NCI-H345 treated with DMSO at 0.1 percent for 48 hours (cell line): ENCODE measurements at regions not wholly inside any gene's neighbourhood (a gene's known extent, or its start where the extent isn't known, plus 50 kb on each side); places are given as distances from the start of the nearest gene placed in this dataset.

Source experiments
- DNase-seq: peaks from one replicate; lab custom pipeline; 2025; ENCODE audit not compliant: unreplicated experiment; lab: John Stamatoyannopoulos, UW

DNA sequence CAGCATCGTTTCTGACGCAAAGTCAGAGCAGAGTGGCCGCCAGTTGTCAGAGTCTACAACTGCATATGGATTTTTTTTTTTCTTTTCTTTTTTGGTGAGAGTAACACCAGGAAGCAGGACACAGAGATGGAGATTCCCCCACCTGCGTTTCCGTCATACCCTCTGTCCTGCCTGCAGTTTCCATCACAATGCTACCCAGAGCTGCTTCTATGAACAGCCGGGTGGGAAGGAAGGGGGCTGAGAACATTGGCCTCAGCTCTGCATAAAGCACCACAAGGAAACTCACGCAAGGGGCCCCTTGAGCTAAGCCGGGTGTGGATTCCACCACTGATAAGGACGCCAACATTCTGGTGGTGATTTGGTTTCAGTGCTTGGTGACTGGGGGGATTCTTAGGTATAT, 183.5 kb upstream of the AFDN start:
- DNase-seq: no peak

DNA sequence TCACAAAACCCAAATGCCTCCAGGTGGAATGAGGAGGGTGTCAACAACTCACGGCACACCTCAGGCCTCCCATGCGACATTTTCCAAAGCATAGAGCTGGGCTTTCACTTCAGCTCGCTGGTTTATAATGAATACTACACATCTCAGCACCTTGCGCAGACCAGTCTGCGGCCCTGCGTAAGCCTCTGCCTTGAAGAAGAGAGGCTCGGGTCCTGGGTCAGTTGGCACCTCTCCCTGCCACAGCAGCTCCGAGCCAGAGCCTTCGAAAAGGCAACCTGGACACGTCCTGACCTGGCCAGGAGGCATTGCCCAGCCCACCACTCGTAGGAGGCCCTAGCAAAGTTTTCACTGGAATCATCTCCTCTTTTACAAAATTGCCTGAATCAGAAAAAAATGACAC, 183.0 kb upstream of the AFDN start:
- DNase-seq: no peak

DNA sequence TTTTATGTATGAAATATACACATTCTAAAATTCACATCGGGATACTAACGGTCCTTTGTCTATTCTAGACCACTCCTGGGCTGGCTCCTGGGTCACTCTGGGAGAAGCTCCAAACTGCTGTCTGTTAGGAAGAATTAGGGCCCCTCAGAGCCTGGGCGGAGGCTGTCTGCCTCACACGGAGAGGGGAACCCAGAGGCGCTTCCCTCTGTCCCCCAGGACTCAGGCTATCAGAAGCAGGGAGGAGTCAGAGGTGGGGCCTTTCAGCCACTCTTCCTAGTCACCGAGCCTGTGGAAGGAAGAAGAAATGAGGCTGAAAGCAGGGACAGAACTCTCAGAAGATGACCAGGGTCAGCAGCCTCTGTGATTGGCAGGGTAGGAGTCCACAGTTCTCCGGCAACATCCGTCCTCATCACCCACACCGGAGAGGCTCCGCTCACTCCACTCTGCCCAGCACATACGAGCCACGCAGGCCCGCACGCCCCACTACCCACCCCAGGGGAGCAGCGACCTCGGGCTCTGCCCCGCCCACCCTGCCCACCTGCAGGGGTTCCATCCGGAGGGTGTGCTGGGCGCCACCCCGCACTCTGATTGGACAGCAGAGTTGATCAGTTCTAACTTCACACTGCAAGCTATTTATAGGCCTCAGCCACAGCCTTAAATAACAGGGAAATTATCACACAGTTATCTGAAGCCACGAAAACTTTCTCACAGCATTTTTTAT, 182.1 kb upstream of the AFDN start:
- no peak for DNase-seq

DNA sequence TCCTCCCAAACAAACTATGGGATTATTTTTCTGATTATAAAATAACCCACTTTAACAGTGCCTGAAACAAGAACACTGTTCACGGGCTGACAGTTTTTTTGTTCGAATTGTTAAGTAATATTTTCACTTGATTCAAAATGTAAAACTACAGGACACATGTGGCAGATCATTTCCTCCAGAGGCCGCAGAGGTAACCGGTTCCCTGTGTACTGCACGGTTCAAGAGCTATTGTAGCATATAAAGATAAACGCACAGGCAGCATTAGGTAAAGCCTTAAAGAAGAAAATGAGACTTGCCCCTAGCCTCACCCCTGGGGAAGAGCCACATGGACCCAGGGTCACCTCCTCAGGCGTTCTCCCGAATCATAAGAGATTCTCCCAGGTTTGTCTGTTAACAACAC, 181.3 kb upstream of the AFDN start:
- DNase-seq: no peak

DNA sequence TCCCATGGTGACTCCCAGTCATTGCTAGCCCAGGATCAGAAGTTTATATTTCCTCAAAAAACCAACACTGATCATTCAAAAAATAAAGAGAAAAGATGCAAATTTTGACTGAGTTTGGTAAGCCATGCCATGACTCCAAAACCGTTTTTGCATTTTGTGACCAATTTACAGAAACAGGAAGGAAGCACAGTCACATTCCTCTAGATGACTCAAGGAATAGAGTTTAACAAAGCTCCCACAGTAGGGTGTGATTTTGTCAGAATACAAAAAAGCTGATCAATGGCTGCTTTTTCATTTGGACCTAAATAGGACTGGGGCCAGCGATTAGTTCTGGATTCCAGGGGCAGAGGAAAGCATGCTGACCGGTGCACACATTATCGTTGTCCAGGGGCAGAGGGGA, 179.4 kb upstream of the AFDN start:
- no peak for DNase-seq

DNA sequence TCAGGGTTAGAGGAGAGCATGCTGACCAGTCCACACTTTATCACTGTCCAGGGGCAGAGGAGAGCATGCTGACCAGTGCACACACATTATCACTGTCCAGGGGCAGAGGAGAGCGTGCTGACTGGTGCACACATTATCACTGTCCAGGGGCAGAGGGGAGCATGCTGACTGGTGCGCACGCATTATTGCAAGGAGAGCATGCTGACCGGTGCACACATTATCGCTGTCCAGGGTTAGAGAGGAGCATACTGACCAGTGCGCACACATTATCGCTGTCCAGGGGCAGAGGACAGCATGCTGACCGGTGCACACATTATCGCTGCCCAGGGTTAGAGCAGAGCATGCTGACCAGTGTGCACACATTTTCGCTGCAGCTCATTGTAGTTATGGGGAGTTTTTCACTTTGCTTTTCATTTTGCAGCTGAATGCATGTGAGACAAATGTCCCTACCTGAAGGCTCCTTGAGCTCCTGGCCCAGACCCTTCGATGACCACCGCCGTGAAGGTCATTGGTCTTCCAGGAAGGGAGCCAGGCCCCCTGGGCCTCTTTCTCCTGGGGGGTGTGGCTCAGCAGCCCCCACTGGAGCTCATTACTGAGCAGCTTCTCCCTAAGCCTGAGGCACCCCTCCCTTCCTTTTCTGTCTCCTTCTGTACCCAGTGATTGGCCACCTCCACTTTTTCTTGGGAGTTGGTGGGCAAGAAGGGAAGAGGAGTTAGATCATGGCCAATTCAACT, 178.8 kb upstream of the AFDN start:
- no peak for DNase-seq

DNA sequence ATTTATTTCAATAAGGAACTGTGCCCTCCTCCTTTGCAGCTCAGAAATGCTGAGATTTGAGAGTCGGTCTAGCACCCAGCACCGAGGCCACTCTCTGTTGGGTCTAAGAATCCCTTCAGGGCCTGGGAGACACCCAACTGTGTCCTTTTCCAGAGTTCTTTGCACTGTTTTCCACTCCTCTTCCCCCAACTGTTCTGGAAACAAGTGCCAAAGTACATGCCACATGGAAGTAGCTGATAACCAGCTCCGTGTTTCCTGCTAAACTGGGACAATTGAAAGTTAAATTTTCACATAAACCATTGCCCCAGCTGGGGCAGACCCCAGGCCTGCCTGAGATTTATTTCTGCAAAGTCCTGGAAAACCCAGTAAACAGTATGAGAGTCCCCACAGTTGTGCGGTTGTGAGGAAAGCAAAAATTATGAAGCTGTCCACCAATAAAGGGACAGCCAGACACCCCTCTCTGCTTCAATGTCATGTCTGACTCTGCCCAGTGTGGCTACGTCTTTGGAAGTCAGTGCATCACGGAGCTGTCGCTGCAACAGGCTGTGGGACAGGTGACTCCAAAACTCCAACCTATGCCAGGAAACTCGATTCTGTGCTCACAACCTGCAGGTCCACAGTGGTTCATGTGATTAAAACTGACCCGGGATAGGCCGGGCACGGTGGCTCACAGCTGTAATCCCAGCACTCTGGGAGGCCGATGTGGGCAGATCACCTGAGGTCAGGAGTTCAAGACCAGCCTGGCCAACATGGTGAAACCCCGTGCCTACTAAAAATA, 178.0 kb upstream of the AFDN start:
- DNase-seq: no peak

DNA sequence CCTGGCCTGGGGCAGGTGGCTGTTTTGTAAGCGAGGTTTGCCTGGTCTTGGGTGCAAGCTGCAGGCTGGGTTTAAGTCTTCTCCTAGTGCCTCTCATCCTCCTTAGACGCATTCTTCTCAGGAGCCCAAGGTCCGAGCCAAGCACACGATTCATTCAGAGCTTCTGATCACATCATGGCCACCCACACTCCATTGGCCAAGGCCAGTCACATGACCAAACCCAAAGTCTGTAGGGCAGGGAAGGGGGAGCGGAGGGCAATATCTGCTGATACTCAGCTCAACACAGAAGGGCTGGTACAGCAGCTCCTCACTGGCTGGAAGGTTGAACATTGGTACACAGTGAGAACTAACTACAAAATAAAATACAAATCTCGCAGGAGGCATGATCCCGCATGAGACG, 177.2 kb upstream of the AFDN start:
- no peak for DNase-seq

DNA sequence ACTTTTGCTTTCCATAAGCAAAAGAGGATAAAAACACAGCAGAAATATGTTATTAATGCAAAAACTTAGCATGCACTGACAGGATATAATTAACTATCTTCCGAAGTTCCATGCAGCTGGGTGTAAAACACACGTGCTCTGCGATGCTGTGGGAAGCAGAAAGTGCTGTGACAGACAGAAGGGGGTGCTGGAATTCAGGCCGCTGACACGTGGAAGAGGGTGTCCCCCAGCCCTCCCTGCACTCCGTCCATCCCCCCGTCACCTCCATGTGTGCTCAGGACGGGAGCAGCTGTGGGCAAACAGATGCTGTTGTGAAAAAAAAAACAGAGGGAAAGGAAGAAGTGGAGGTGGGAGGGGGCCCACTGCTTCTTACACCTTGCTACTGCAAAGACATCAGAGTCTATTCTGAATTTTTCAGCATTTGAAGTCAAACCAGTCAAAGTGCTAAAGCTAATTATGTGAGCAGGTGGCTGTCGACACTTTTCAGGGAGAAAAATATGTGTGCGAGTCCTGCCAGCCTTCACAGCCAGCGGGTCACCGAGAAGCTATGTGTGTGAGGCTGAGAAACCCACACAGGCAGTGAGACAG, 175.9 kb upstream of the AFDN start:
- DNase-seq: no peak

DNA sequence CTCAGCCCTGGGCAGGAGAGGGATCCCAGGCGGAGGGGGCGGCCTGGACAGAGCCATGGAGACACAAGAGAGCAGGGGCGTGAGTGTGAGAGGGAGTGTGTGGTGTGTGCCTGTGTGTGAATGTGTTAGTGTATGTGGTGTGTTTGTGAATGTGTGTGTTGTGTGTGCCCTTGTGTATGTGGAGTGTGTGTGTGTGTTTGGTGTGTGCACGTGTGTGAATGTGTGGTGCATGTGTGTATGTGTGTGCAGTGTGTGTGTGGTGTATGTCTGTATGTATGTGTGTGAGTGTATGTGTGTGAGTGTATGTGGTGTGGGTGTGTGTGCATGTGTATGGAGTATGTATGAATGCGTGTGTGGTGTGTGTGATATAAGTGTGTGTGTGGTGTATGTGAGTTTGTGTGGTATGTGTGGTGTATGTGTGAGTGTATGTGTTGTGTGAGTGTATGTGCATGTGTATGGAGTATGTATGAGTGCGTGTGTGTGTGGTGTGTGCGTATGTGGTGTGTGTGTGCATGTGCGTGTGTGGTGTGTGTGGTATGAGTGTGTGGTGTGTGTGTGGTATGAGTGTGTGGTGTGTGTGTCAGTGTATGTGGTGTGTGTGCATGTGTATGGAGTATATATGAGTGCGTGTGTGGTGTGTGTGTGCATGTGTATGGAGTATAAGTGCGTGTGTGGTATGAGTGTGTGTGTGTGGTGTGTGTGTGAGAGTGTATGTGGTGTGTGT, 175.2 kb upstream of the AFDN start:
- DNase-seq: no peak

DNA sequence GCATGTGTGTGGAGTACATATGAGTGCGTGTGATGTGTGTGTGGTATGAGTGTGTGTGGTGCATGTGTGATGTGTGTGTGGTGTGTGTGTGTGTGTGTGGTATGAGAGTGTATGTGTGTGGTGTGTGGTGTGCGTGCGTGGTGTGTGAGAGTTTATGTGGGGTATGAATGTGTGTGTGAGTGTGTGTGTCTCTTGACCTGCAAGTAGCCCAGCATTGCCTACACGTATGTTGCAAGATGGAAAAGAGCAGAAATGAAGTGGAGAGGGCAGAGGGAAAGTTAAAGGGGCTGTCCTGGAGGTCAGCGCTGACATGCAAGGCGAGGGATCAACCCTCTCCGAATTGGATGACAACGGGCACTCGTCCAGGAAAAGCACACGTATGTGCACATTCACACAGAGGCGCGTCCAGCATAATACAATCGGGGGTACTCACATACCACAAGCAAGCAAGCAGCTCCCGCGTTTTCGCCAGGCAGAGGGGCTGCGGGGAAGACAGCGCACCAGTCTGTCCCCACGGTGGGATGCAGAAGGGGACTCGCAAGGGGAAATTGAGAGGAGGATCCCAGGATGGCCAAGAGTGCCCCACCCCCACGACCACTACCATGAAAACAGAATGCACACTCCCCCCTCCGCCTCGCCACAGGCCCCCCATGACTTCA, 174.5 kb upstream of the AFDN start:
- no peak for DNase-seq

DNA sequence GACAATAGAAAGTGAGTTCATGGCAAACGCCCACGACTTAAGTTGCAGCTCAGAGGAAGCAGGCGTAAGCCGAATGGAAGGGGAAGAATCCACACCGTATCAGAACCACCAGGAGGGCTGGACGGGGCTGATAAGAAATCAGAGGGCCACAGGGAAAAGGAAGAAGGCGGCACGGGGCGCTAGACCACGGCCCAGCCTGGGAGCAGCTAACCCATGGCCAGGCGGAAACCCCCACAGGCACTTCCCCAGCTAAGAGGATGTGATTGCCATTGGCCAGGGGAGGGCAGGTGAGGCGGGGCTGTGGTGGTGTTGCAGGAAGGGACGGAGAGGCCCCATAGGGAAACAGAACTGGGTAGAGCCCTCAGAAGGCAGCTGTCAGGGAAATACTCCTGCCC, 174.0 kb upstream of the AFDN start:
- DNase-seq: no peak

DNA sequence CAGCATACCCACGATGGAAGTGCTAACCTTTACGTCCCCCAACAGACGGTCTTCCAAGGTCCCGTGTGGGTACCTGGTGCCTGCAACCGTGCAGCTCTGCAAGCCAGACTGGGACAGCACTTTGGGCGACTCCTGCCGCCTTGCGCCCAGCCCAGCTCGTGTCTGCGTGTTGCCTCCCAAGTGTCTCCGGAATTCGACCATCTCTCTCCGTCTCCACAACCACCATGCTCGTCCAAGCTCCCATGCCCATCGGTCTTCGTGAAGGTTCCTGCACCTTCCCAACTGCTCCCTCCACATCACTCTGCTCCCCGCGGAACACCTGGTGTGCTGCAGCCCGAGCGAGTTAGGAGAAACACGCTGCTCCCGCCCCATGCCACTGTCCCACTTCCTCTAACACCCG, 173.2 kb upstream of the AFDN start:
- DNase-seq: no peak

DNA sequence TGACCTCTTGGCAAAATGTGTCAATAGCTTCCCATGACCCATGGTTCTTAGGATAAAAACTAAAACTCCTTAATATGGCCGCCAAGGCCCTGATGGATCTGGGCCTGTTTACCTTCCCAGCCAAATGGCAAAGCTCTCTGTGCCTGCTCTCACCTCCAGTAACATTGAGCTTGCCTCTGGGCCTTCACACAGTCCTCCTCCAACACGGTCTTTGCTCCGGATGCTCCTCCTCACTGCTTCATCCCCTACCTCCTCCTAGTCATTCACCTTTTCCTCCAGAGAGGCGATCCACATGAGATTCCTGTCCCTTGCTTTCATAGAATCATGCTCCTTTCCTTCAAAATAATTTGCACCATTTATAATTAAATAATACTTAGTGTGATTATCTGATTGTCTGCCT, 172.3 kb upstream of the AFDN start:
- DNase-seq: no peak

DNA sequence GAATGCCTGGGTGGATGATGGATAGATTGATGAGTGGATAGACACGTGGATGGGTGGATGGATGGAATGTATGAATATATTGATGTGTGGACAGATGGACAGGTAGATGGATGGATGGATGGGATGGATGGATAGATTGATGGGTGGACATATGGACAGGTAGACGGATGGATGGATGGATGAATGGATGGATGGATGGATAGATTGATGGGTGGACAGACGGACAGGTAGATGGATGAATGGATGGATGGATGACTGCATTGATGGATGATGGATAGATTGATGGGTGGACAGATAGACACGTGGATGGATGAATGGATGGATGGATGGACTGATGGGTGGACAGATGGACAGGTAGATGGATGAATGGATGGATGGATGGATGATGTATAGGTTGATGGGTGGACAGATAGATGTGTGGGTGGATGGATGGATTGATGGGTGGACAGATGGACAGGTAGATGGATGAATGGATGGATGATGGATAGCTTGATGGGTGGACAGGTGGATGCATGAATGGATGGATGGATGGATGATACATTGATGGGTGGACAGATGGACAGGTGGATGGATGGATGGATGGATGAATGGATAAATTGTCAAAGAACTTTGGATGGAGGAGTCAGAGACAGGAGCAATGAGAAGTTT, 171.4 kb upstream of the AFDN start:
- no peak for DNase-seq

DNA sequence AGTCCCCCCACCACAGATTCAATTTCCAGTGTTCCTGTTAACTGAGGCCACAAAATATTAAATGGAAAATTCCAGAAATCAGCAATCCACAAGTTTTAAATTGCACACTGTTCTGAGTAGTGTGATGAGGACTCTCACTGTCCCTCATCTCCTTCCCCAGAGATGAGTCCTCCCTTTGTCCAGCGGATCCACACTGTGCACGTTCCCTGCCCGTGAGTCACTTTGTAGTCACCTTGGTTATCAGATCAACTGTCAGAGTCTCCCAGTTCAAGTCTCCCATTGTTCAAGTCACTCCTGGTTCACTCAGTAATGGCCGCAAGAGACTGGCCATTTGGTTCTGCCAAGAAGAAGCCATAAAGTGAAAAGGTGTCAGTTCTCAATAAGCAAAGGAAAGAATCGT, 168.6 kb upstream of the AFDN start:
- no peak for DNase-seq

DNA sequence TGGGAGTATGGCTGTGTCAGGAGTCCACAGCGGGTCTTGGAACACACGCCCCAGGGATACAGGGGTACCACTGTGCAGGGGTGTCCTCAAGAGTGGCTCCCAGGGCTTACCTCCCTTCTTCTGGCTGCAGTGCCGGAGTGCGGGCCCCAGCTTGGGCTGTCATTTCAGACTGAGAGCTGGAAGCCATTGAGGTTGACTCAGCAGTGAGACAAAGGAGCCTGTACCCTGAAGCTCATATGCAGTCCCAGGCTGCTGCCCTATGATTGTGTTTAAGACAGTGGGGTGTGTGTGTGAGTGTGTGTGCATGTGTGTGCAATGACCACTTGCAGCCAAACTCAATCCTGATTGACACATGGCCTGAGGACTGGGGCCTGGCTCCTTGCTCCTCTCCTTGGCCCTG, 167.7 kb upstream of the AFDN start:
- no peak for DNase-seq

DNA sequence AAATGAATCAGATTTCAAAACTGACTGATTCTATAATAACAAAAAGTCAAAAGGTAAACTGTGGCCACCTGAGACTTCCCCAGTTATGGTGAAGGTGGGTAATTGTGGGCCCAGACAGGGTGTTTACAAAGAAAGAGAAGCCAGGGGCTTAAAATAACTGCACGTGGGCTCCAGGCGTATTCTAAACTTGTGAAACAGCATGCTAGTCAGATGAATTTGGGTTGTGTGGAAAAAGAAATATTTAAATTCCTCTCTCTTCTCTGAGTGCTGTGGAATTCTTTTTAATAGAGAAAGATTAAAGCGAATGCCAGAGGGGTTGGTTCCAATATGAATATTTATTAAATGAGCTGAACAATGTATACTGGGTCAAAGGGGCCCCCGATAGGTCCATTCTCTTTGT, 166.3 kb upstream of the AFDN start:
- DNase-seq: no peak

DNA sequence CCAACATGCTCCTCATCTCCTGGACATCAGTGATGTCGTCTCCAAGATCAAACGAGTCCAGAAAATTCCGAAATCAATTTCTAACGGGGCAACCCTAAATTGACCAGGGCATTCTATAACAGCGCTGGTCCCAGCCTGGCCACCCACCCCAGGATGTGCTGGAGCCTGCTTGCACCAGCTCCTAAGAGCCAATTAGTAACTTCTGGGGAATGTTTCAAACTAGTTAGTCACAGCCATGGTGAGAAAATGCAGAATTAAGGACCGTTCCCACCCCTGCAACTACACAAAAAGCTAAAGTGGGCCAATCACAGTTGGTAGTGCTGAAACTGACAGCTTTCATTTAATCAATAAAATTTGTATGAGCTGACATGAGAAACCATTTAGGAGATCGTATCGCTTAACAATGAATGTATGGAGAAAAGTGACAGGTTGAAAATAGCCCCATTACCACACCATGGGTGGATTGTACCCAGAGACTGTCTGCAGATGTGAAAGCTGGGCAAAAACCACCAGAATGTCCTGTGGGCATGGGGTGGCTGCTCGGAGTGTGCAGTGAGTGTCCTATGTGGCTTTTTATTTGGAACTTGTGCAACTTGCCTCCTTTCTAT, 165.7 kb upstream of the AFDN start:
- DNase-seq: no peak

DNA sequence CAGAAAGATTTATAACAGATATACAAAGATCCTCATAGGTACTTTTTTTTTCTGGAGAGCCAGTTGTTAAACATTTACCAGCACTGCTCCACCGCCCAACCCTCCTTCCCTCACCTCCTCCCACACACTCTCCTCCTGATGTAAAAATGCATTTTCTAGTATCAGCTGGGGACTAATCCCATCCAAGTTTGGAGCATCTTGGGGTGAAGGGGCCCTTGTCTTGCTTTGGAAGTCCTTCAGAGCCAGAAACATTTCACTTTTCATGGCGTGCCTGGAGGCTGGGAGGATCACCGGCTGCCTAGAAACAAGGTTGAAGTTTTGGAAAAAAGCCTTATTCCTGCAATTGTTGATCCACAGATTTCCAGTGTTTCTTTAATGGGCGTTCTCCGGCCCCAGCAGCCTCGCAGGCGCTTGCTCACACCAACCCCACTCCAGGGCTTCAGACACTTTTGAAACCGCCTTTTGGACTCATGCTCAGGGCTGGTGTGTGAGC, 165.1 kb upstream of the AFDN start:
- DNase-seq: no peak
